Chondrocyte (in vitro differentiated cells): ENCODE measurements at regions not wholly inside any gene's neighbourhood (a gene's known extent, or its start where the extent isn't known, plus 50 kb on each side); places are given as distances from the start of the nearest gene placed in this dataset.

ENCODE experiments used
- DNase-seq: peaks from one replicate; pipeline ENCODE4 v3.0.0; 2021; ENCODE audit warnings: mixed read lengths, low spot score
- H3K27ac Mint-ChIP-seq: one replicate; pipeline ENCODE4 v1.8.0; 2021; ENCODE audit warnings: mild to moderate bottlenecking, moderate library complexity, mixed read lengths; ENCODE audit not compliant: unreplicated experiment
- H3K27me3 Mint-ChIP-seq: 2 replicates; pipeline ENCODE4 v1.8.0; 2021; ENCODE audit warnings: low read depth, mixed read lengths
- H3K36me3 Mint-ChIP-seq: 2 replicates; pipeline ENCODE4 v1.8.0; 2021; ENCODE audit warnings: low read depth, mixed read lengths
- H3K4me1 Mint-ChIP-seq: 2 replicates; pipeline ENCODE4 v1.8.0; 2021; ENCODE audit warnings: low read depth, mild to moderate bottlenecking, mixed read lengths
- H3K4me3 Mint-ChIP-seq: one replicate; pipeline ENCODE4 v1.8.0; 2021; ENCODE audit warnings: mild to moderate bottlenecking, moderate library complexity, mixed read lengths; ENCODE audit not compliant: unreplicated experiment
- H3K9me3 Mint-ChIP-seq: 2 replicates; pipeline ENCODE4 v1.8.0; 2021; ENCODE audit warnings: low read depth, mixed read lengths
- CTCF ChIP-seq: fragments of 200-600 bp; sonication (generic); IDR thresholded peaks from 2 replicates; pipeline ENCODE4 v1.5.0; 2021; ENCODE audit warnings: antibody characterized with exemption, mild to moderate bottlenecking, moderate library complexity

DNA sequence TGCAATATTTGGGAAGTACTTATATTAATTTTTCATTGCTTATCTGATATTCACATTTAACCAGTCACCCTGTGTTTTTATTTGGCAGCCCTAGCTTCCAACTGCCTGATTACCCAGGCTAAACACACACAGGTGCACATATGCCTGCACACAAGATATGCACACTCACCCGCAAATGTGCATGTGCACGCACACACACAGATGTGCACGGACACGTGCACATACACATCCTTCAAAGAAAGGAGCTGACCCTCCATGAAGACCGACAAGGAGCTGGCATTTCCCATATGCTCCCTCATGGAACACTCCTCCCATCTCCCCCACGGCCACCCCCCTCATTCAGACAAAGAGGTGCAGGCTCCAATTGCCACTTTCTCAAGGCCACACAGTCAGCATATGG is 242.2 kb downstream of the ENGASE start:
- DNase-seq = no peak
- no peak for TF ChIP-seq CTCF
- H3K4me3 Mint-ChIP-seq = no peak overlapping the region
- no peak overlapping the region for H3K27ac Mint-ChIP-seq
- H3K27me3 Mint-ChIP-seq = peaks cover 72% of the 10 kb centered on the region
- no peaks in the 10 kb centered on the region for H3K4me1 Mint-ChIP-seq
- no peaks in the 10 kb centered on the region for H3K36me3 Mint-ChIP-seq
- H3K9me3 Mint-ChIP-seq = no peaks in the 10 kb centered on the region

DNA sequence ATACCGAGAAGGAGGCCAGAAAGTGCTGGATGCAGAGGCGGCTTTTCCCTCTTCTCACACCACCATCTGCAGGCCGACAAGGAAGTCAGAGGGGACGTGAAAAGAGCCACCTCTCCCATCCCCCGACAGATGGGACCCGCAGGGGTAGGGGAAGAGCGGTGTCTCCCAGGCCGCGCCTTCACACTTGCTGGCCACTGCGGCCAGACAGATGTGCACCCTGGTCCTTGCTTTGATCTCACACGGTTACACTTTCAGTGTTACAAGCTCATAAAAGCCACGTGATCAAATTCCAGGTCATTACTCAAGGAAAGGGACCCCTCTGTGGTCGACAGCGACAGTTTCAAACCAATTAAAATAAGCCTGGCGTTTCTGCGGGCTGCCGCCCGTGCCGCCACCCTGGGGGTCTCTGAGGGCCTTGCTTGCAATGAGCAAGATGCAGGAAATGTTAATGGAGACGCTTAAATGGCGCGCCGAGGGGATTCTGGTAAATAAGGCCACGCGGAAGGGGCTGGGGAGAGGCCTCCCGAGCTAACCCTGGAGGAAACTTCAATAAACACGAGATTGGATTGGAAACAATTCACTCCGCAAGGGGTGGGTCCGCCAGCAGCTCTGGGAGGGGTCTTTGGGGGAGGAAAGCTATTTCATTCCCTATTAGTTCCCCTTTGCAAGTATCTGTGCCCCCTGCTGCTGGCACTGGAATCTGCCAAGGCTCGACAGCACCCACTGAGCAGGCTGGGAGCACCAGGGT is 240.9 kb downstream of the ENGASE start:
- DNase-seq = no peak
- peaks cover 71% of the 10 kb centered on the region for H3K27me3 Mint-ChIP-seq
- H3K36me3 Mint-ChIP-seq = no peaks in the 10 kb centered on the region
- no peak overlapping the region for H3K4me3 Mint-ChIP-seq
- TF ChIP-seq CTCF = no peak
- H3K9me3 Mint-ChIP-seq = no peaks in the 10 kb centered on the region
- no peak overlapping the region for H3K27ac Mint-ChIP-seq
- H3K4me1 Mint-ChIP-seq = no peaks in the 10 kb centered on the region

GRCh38 chr17:79314617-79315357 is 240.2 kb downstream of the ENGASE start:
- peaks cover 73% of the 10 kb centered on the region for H3K27me3 Mint-ChIP-seq
- no peak overlapping the region for H3K27ac Mint-ChIP-seq
- H3K4me1 Mint-ChIP-seq = no peaks in the 10 kb centered on the region
- H3K4me3 Mint-ChIP-seq = no peak overlapping the region
- no peak for DNase-seq
- no peaks in the 10 kb centered on the region for H3K9me3 Mint-ChIP-seq
- no peaks in the 10 kb centered on the region for H3K36me3 Mint-ChIP-seq
- TF ChIP-seq CTCF = no peak

DNA sequence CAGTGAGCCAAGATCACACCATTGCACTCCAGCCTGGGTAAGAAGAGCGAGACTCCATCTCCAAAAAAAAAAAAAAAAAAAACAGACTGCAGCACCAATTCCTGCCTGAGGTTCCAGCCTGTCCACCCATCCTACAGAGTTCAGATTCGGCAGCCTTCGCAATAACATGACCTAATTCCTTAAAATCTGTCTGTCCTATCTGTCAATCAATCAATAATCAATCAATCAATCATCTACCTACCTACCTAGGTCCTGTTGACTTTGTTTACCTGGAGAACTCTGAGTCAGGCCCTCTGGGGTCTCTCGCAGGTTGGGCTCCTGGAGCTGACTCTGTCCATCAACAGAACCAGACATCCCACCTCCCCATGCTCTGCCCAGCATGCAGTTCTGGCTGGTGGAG is 236.7 kb downstream of the ENGASE start:
- H3K27me3 Mint-ChIP-seq = peaks cover 68% of the 10 kb centered on the region
- TF ChIP-seq CTCF = no peak
- H3K4me3 Mint-ChIP-seq = no peak overlapping the region
- H3K27ac Mint-ChIP-seq = no peak overlapping the region
- H3K4me1 Mint-ChIP-seq = peaks cover 5% of the 10 kb centered on the region
- H3K9me3 Mint-ChIP-seq = no peaks in the 10 kb centered on the region
- no peaks in the 10 kb centered on the region for H3K36me3 Mint-ChIP-seq
- DNase-seq = no peak

DNA sequence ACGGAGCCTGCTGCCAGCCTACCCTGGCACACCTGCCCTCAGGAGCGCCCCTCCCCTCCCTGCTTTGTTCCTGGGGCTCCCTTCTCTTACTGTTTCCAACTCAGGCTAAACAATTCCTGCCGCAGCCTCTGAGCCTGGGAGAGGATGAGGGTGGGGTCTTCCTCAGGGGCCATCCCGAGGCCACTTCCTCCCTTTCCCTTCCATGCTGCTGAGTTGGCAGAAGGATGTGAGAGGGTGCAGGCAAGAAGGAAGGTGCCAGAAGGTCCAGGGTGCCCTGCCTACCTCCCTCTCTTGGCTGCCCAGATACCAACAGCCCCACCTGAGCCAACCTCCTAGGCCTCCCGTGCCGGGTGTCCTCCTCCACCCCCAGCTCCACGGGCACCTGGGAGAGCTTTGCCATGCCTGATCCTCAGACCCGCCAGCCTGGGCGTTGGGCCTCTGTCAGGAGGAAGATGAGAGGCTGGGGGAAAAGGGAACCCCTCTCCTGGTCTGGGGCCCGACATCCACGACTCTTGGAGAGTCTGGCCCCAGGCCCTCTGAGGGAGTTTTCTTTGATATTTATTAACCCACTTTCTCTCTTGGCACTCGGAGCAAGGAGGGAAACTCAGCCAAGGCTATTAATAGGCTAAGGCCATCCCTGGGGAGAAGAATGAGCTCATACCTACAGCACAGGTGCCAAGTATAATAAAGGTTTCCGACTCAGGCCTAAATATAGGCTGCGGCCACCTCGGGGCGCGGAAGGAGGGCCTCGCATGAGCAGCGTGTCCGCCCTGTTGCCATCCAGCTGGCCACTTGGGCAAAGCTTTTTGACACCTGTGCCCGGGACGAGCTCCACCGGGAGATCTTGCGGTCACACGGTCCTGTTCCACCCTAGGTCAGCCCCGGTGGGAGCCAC is 232.0 kb downstream of the ENGASE start:
- Mint-ChIP-seq H3K9me3 (no peaks in the 10 kb centered on the region), H3K27ac (no peak overlapping the region), H3K4me1 (peaks cover 5% of the 10 kb centered on the region), H3K4me3 (no peak overlapping the region), H3K27me3 (peaks cover 38% of the 10 kb centered on the region), H3K36me3 (no peaks in the 10 kb centered on the region)
- no peak for TF ChIP-seq CTCF
- DNase-seq = no peak
